ENCODE measurements at regions not wholly inside any gene's neighbourhood (a gene's known extent, or its start where the extent isn't known, plus 50 kb on each side); places are given as distances from the start of the nearest gene placed in this dataset.
"Not testable (repeated sequence)": the region's sequence is repeated elsewhere in the genome, so short reads cannot be mapped to it uniquely, and the experiment has no call there.

- no peak for DNase-seq
These were observed 161.9 kb downstream of the URI1 start for GRCh38 chr19:30103981-30104380.

GRCh38 chr19:30105316-30105715 lies 163.3 kb downstream of the URI1 start:
- no peak for DNase-seq

- no peak for DNase-seq
These were observed 163.7 kb downstream of the URI1 start for GRCh38 chr19:30105727-30106126.

GRCh38 chr19:30106417-30107095 lies 164.5 kb downstream of the URI1 start:
- no peak for DNase-seq

- no peak for DNase-seq
These were observed 165.2 kb downstream of the URI1 start for GRCh38 chr19:30107251-30107650.

GRCh38 chr19:30109565-30109964 lies 167.5 kb downstream of the URI1 start:
- no peak for DNase-seq

GRCh38 chr19:30111021-30111855 lies 169.2 kb downstream of the URI1 start:
- DNase-seq, result no peak

- no peak for DNase-seq
These were observed 170.1 kb downstream of the URI1 start for GRCh38 chr19:30112171-30112570.

- DNase-seq, result no peak
These were observed 170.6 kb downstream of the URI1 start for GRCh38 chr19:30112666-30113065.

GRCh38 chr19:30113186-30113585 lies 171.1 kb downstream of the URI1 start:
- DNase-seq, result no peak

GRCh38 chr19:30114095-30114494 lies 172.1 kb downstream of the URI1 start:
- not testable (repeated sequence) for DNase-seq

- no peak for DNase-seq
These were observed 173.9 kb downstream of the URI1 start for GRCh38 chr19:30115947-30116346.

- DNase-seq, result no peak
These were observed 174.5 kb downstream of the URI1 start for GRCh38 chr19:30116530-30116929.

GRCh38 chr19:30116984-30117555 lies 175.0 kb downstream of the URI1 start:
- no peak for DNase-seq

GRCh38 chr19:30117636-30118145 lies 175.7 kb downstream of the URI1 start:
- no peak for DNase-seq

- DNase-seq, result no peak
These were observed 176.2 kb downstream of the URI1 start for GRCh38 chr19:30118221-30118620.

- no peak for DNase-seq
These were observed 176.7 kb downstream of the URI1 start for GRCh38 chr19:30118760-30119159.

- DNase-seq, result no peak
These were observed 177.3 kb downstream of the URI1 start for GRCh38 chr19:30119180-30119908.

- DNase-seq, result no peak
These were observed 178.9 kb downstream of the URI1 start for GRCh38 chr19:30120860-30121484.

- DNase-seq, result no peak
These were observed 180.4 kb downstream of the URI1 start for GRCh38 chr19:30122431-30122830.

- DNase-seq, result no peak
These were observed 181.1 kb downstream of the URI1 start for GRCh38 chr19:30123119-30123518.

- no peak for DNase-seq
These were observed 181.6 kb downstream of the URI1 start for GRCh38 chr19:30123611-30124010.
